ENCODE measurements at regions not wholly inside any gene's neighbourhood (a gene's known extent, or its start where the extent isn't known, plus 50 kb on each side); places are given as distances from the start of the nearest gene placed in this dataset.

DNA sequence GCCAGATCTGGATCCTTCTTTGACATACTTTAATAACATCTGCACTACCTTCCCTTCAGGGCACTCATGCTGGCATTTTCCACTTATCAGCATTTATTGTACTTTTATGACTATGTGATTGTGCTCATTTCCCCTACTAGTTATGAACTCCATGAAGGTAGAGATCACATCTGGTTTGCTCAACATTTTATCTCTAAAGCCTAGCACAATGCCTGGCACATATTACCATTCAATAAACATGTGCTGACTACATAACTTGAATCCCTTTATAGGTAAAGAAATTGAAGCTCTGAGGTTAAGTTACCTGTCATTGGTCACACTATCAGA is 221.2 kb downstream of the HHIPL2 start:
- TF ChIP-seq, protein P1, sequence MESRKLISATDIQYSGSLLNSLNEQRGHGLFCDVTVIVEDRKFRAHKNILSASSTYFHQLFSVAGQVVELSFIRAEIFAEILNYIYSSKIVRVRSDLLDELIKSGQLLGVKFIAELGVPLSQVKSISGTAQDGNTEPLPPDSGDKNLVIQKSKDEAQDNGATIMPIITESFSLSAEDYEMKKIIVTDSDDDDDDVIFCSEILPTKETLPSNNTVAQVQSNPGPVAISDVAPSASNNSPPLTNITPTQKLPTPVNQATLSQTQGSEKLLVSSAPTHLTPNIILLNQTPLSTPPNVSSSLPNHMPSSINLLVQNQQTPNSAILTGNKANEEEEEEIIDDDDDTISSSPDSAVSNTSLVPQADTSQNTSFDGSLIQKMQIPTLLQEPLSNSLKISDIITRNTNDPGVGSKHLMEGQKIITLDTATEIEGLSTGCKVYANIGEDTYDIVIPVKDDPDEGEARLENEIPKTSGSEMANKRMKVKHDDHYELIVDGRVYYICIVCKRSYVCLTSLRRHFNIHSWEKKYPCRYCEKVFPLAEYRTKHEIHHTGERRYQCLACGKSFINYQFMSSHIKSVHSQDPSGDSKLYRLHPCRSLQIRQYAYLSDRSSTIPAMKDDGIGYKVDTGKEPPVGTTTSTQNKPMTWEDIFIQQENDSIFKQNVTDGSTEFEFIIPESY (IDR thresholded peaks at IDR 0.05; ENCODE audit: borderline replicate concordance, low read depth) = no peak
- TF ChIP-seq FOXJ3 (CRISPR knock-in tag; IDR thresholded peaks at IDR 0.05) (no peak), IRF3 (IDR thresholded peaks at IDR 0.05; ENCODE audit: low read depth, low read length) (no peak), RAD21 (IDR thresholded peaks at IDR 0.05; ENCODE audit: low read length) (no peak), GATA2 (CRISPR knock-in tag; IDR thresholded peaks at IDR 0.05) (no peak), NRF1 (IDR thresholded peaks at IDR 0.05; ENCODE audit: low read depth, low read length) (no peak), USF2 (IDR thresholded peaks at IDR 0.05; ENCODE audit: borderline replicate concordance, low read depth, low read length) (no peak), FOXM1 (IDR thresholded peaks at IDR 0.05; ENCODE audit: low read depth) (no peak), TCF12 (IDR thresholded peaks at IDR 0.05) (no peak), RCOR1 (IDR thresholded peaks at IDR 0.05; ENCODE audit: low read length) (no peak), POLR2AphosphoS5 (IDR thresholded peaks at IDR 0.05; ENCODE audit: low read depth, low read length) (no peak), SIN3A (IDR thresholded peaks at IDR 0.05; ENCODE audit: borderline replicate concordance, low read depth, low read length) (no peak)

DNA sequence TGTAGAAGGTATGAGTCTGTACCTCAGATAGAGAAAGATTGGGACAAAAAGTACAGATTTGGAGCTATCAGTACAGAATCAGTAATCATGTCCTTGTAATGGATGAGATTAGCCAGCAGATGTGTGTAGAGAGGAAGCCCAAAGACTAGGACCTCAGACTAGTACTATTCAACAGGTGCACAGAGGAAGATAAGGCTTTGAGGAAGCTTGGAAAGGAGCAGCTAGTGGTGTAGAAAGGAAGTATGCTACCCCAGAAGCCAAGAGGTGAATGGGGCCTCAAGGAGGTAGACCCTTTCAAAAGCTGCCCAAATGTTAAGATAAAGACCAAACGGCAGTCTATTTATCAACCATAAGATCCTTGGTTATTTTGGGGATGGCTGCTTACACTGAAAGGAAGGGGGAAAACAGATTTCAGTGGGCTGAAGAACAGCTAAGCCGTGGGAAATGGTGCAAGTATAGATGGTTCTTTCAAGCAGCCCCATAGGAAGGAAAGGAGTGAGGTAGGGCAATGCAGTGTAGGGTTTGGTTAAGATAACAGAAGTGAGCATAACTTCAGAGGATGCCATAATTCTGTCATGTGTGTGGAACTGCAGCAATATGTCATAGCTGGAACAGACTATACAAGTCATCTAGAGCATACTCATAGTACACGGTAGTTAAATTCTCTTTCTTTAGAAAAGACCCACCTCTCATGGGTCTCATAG is 221.7 kb downstream of the HHIPL2 start:
- Histone ChIP-seq H3K9me3 (no peaks in the 10 kb centered on the region), H3F3A (replicated peaks; ENCODE audit: insufficient read depth) (no peaks in the 10 kb centered on the region), H3K4me2 (no peak overlapping the region), H3K79me2 (ENCODE audit: insufficient read depth) (no peaks in the 10 kb centered on the region), H2AFZ (ENCODE audit: low read depth) (no peak overlapping the region), H3K4me1 (ENCODE audit: control insufficient read depth in 1 of 2, insufficient read depth in 2 of 2, low read depth in 1 of 2, low read length in 1 of 2) (no peaks in the 10 kb centered on the region), H3K9me2 (no peaks in the 10 kb centered on the region), H3K27ac (ENCODE audit: low read depth in 2 of 2, low read length in 1 of 2) (no peak overlapping the region), H4K20me1 (ENCODE audit: insufficient read depth) (no peaks in the 10 kb centered on the region), H3K9ac (no peak overlapping the region), H3K27me3 (ENCODE audit: insufficient read depth) (no peaks in the 10 kb centered on the region), H3K36me3 (replicated peaks in 1 of 2; ENCODE audit: control insufficient read depth in 1 of 2, insufficient read depth in 2 of 2, low read length in 1 of 2) (no peaks in the 10 kb centered on the region), H3K4me3 (ENCODE audit: low read depth in 2 of 2, low read length in 1 of 2) (no peak overlapping the region)
- DNase-seq = no peak
- ChIA-PET POLR2A (no interaction called here), CTCF (interaction anchor here (1.1 kb wide), 1 partner anchor 8 kb away, joined by 3 read pairs; no protein-coding TSS in a partner anchor)
- 38% methylated on average over 3 of the region's 3 CpGs for WGBS (ENCODE audit: low lambda C conversion rate)
- no peak for TF ChIP-seq JUND (IDR thresholded peaks at IDR 0.05)
- no peak for TF ChIP-seq RAD21 (IDR thresholded peaks at IDR 0.05; ENCODE audit: low read length)

More for the DNA sequence above, 221.2 kb downstream of the HHIPL2 start:
- no peak for DNase-seq
- H4K20me1 ChIP-seq (ENCODE audit: insufficient read depth) = no peaks in the 10 kb centered on the region
- H3K9ac ChIP-seq = no peak overlapping the region
- no peaks in the 10 kb centered on the region for H3K4me1 ChIP-seq (ENCODE audit: control insufficient read depth in 1 of 2, insufficient read depth in 2 of 2, low read depth in 1 of 2, low read length in 1 of 2)
- no peaks in the 10 kb centered on the region for H3K36me3 ChIP-seq (replicated peaks in 1 of 2; ENCODE audit: control insufficient read depth in 1 of 2, insufficient read depth in 2 of 2, low read length in 1 of 2)
- H3K79me2 ChIP-seq (ENCODE audit: insufficient read depth) = no peaks in the 10 kb centered on the region
- no peaks in the 10 kb centered on the region for H3K9me2 ChIP-seq
- ChIA-PET CTCF (interaction anchor here (1.1 kb wide), 1 partner anchor 9 kb away, joined by 3 read pairs; no protein-coding TSS in a partner anchor), POLR2A (no interaction called here)
- no peaks in the 10 kb centered on the region for H3K9me3 ChIP-seq
- H2AFZ ChIP-seq (ENCODE audit: low read depth) = no peak overlapping the region
- no peak overlapping the region for H3K4me2 ChIP-seq
- H3F3A ChIP-seq (replicated peaks; ENCODE audit: insufficient read depth) = no peaks in the 10 kb centered on the region
- H3K27me3 ChIP-seq (ENCODE audit: insufficient read depth) = no peaks in the 10 kb centered on the region
- no peak overlapping the region for H3K27ac ChIP-seq (ENCODE audit: low read depth in 2 of 2, low read length in 1 of 2)
- H3K4me3 ChIP-seq (ENCODE audit: low read depth in 2 of 2, low read length in 1 of 2) = no peak overlapping the region
